Gastroesophageal sphincter (tissue), 4 donors: ENCODE measurements at regions not wholly inside any gene's neighbourhood (a gene's known extent, or its start where the extent isn't known, plus 50 kb on each side); places are given as distances from the start of the nearest gene placed in this dataset.

ENCODE experiments used
- ATAC-seq: fragments of 150-250 bp; one replicate; pipeline ENCODE4 v1.9.1; 2016; ENCODE audit warnings: mild to moderate bottlenecking, moderate library complexity
- H3K27ac ChIP-seq, 4 donors: fragments of 200-600 bp; sonication (generic) in 3 of 4; 1 replicate in 3 of 4; 2 replicates in 1 of 4; pipeline ENCODE4 v1.5.1; 2016 to 2019
- H3K27me3 ChIP-seq: fragments of 200-600 bp; sonication (generic); one replicate; pipeline ENCODE4 v1.5.1; 2019
- H3K36me3 ChIP-seq, 2 donors: fragments of 200-600 bp; sonication (generic); one replicate each; pipeline ENCODE4 v1.5.1; 2019; ENCODE audit warnings: control low read depth in 1 of 2
- H3K4me1 ChIP-seq, 3 donors: fragments of 200-600 bp; sonication (generic); 1 replicate in 2 of 3; 2 replicates in 1 of 3; pipeline ENCODE4 v1.5.1; 2016 to 2019; ENCODE audit warnings: control low read depth in 2 of 3
- H3K4me3 ChIP-seq, 2 donors: fragments of 200-600 bp; sonication (generic); one replicate each; pipeline ENCODE4 v1.5.1; 2019; ENCODE audit warnings: mild to moderate bottlenecking in 1 of 2, moderate library complexity in 1 of 2
- H3K9me3 ChIP-seq, 3 donors: fragments of 200-600 bp; sonication (generic); one replicate each; pipeline ENCODE4 v1.5.1; 2017 to 2019; ENCODE audit warnings: control low read depth in 2 of 3
- CTCF ChIP-seq, 4 experiments: fragments of 200-600 bp in 2 of 4; fragments of 450-650 bp in 2 of 4; sonication (generic) in 1 of 4; IDR thresholded peaks; one replicate each; pipeline ENCODE4 v1.5.1; 2017 to 2019; ENCODE audit warnings: antibody characterized with exemption in 4 of 4, mild to moderate bottlenecking in 2 of 4, moderate library complexity in 2 of 4
- EP300 ChIP-seq: sonication (generic); formaldehyde crosslinking; IDR thresholded peaks from one replicate; pipeline ENCODE4 v1.6.1; 2017; ENCODE audit warnings: antibody characterized with exemption, mild to moderate bottlenecking
- POLR2A ChIP-seq, 2 donors: fragments of 450-650 bp; IDR thresholded peaks; one replicate each; pipeline ENCODE4 v1.6.1; 2017; ENCODE audit warnings: antibody characterized with exemption in 2 of 2, mild to moderate bottlenecking in 2 of 2, moderate library complexity in 1 of 2
- POLR2AphosphoS5 ChIP-seq: sonication (generic); formaldehyde crosslinking; IDR thresholded peaks from one replicate; pipeline ENCODE4 v1.6.1; 2017; ENCODE audit warnings: antibody characterized with exemption
- WGBS, 2 donors: methylation state at CpG; one replicate each; pipeline ENCODE4 v1.1.5; 2018; ENCODE audit warnings: low coverage in 1 of 2; 5-methylcytosine and 5-hydroxymethylcytosine counted together

GRCh38 chr12:62127516-62127915, 132.7 kb upstream of the USP15 start:
- Histone ChIP-seq H3K27ac (no peak overlapping the region), H3K27me3 (no peaks in the 10 kb centered on the region), H3K9me3 (no peaks in the 10 kb centered on the region), H3K4me3 (no peak overlapping the region), H3K4me1 (no peaks in the 10 kb centered on the region), H3K36me3 (no peaks in the 10 kb centered on the region)
- TF ChIP-seq CTCF (IDR thresholded peaks at IDR 0.05) = no peak
- no peak for TF ChIP-seq POLR2AphosphoS5
- TF ChIP-seq POLR2A (IDR thresholded peaks at IDR 0.05) = no peak
- ATAC-seq = no peak
- WGBS, 2 donors = 93 to 100% methylated on average over 2 of the region's 2 CpGs

GRCh38 chr12:62128175-62128975, 131.8 kb upstream of the USP15 start:
- Histone ChIP-seq H3K36me3 (no peaks in the 10 kb centered on the region), H3K27ac (no peak overlapping the region), H3K4me1 (no peaks in the 10 kb centered on the region), H3K4me3 (no peak overlapping the region), H3K9me3 (no peaks in the 10 kb centered on the region), H3K27me3 (no peaks in the 10 kb centered on the region)
- TF ChIP-seq POLR2A (IDR thresholded peaks at IDR 0.05) (no peak), POLR2AphosphoS5 (no peak), CTCF (IDR thresholded peaks at IDR 0.05) (no peak), EP300 (no peak)
- no peak for ATAC-seq
- WGBS, 2 donors = 54 to 65% methylated on average over 7 of the region's 7 CpGs

- 60 to 85% methylated on average over 4 of the region's 4 CpGs for WGBS, 2 donors
- ATAC-seq = no peak
- no peaks in the 10 kb centered on the region for H3K9me3 ChIP-seq
- H3K4me1 ChIP-seq = no peaks in the 10 kb centered on the region
- no peak overlapping the region for H3K27ac ChIP-seq
- TF ChIP-seq EP300 (no peak), CTCF (IDR thresholded peaks at IDR 0.05) (no peak), POLR2AphosphoS5 (no peak), POLR2A (IDR thresholded peaks at IDR 0.05) (no peak)
- no peaks in the 10 kb centered on the region for H3K36me3 ChIP-seq
- H3K4me3 ChIP-seq = no peak overlapping the region
- H3K27me3 ChIP-seq = no peaks in the 10 kb centered on the region
Observed at GRCh38 chr12:62129291-62129690, 130.9 kb upstream of the USP15 start.

- ATAC-seq = no peak
- TF ChIP-seq CTCF (IDR thresholded peaks at IDR 0.05) = no peak
- no peak for TF ChIP-seq EP300
- TF ChIP-seq POLR2A (IDR thresholded peaks at IDR 0.05) = no peak
- TF ChIP-seq POLR2AphosphoS5 = no peak
- no peaks in the 10 kb centered on the region for H3K4me1 ChIP-seq
- no peaks in the 10 kb centered on the region for H3K9me3 ChIP-seq
- H3K36me3 ChIP-seq = no peaks in the 10 kb centered on the region
- H3K4me3 ChIP-seq = no peak overlapping the region
- no peaks in the 10 kb centered on the region for H3K27me3 ChIP-seq
- no peak overlapping the region for H3K27ac ChIP-seq
- 71 to 92% methylated on average over 3 of the region's 3 CpGs for WGBS, 2 donors
Observed at GRCh38 chr12:62130402-62130801, 129.8 kb upstream of the USP15 start.

GRCh38 chr12:62130834-62131552, 129.2 kb upstream of the USP15 start:
- no peaks in the 10 kb centered on the region for H3K4me1 ChIP-seq
- no peak overlapping the region for H3K27ac ChIP-seq
- ATAC-seq = no peak
- TF ChIP-seq POLR2A (IDR thresholded peaks at IDR 0.05) (no peak), CTCF (IDR thresholded peaks at IDR 0.05) (no peak), POLR2AphosphoS5 (no peak), EP300 (no peak)
- no peaks in the 10 kb centered on the region for H3K36me3 ChIP-seq
- no peaks in the 10 kb centered on the region for H3K27me3 ChIP-seq
- H3K9me3 ChIP-seq = no peaks in the 10 kb centered on the region
- 82 to 89% methylated on average over 5 to 6 of the region's 6 CpGs for WGBS, 2 donors
- H3K4me3 ChIP-seq = no peak overlapping the region
